Mucosa of stomach (tissue), 1 donor: ENCODE measurements at regions not wholly inside any gene's neighbourhood (a gene's known extent, or its start where the extent isn't known, plus 50 kb on each side); places are given as distances from the start of the nearest gene placed in this dataset.
"Not testable (repeated sequence)": the region's sequence is repeated elsewhere in the genome, so short reads cannot be mapped to it uniquely, and the experiment has no call there.

ENCODE experiments used
- H3K27me3 ChIP-seq: one replicate; pipeline ENCODE4 v1.7.0; 2013; ENCODE audit warnings: mild to moderate bottlenecking, low read length; ENCODE audit not compliant: control insufficient read depth, insufficient read depth
- H3K36me3 ChIP-seq: one replicate; pipeline ENCODE4 v1.7.0; 2013; ENCODE audit warnings: low read length; ENCODE audit not compliant: control insufficient read depth, insufficient read depth
- H3K4me1 ChIP-seq: one replicate; pipeline ENCODE4 v1.7.0; 2013; ENCODE audit warnings: mild to moderate bottlenecking, low read length; ENCODE audit not compliant: control insufficient read depth, insufficient read depth
- H3K4me3 ChIP-seq: one replicate; pipeline ENCODE4 v1.7.0; 2013; ENCODE audit warnings: low read length
- H3K9ac ChIP-seq: one replicate; pipeline ENCODE4 v1.7.0; 2013; ENCODE audit warnings: mild to moderate bottlenecking, low read length, moderate library complexity
- H3K9me3 ChIP-seq: one replicate; pipeline ENCODE4 v1.7.0; 2013; ENCODE audit warnings: mild to moderate bottlenecking, low read length, moderate library complexity; ENCODE audit not compliant: control insufficient read depth
- donor health status: Pancreatic carcinoma.

DNA sequence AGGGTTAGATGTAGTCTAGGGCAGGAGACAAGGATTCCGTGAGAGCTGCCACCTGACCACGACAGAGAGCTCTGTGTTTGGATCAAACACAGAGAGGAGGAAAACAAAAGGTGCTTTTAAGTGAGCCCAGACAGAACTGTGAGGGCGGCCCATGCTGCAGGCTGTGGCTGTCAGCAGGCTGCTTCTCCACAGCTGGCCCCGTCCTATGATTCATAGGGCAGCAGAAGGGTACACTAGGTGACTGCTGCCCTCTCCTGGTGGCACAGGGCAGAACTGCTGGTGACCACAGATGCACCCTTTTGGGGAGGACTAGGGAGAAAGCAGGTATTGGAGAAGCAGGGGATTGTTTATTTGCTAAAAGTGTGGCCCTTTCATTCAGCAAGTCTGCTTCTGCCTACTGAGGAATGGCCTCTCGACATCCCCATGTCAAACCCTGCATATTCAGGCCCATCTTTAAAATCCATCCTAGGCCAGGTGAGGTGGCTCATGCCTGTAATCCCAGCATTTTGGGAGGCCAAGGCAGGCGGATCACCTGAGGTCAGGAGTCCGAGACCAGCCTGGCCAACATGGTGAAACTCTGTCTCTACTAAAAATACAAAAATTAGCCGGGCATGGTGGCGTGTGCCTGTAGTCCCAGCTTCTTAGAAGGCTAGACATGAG lies 234.4 kb upstream of the FRG2C start:
- H3K9ac ChIP-seq, H3K4me3 ChIP-seq, H3K36me3 ChIP-seq, H3K4me1 ChIP-seq, H3K9me3 ChIP-seq, H3K27me3 ChIP-seq: not testable (repeated sequence)

DNA sequence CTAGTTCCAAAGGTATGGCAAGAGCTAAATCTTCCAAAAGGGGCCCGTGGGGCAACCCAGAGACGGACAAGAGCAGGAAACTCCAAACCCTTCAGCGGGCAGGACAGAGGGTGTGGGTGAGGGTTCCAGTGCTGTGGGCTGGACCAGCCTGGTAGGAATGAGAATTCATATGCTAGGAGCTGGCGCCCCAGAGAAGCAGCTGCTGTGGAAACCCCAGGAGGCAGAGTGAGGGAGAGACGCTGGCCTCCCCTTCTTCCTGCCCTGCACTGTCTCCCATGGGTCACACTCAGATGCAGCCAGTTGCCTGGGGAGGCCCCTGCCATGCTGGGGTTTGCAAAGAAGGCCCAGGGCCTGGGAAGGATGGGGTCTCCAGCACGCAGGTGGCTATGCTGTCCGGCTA lies 233.7 kb upstream of the FRG2C start:
- H3K27me3 ChIP-seq, H3K9ac ChIP-seq, H3K4me3 ChIP-seq, H3K4me1 ChIP-seq, H3K36me3 ChIP-seq, H3K9me3 ChIP-seq: not testable (repeated sequence)

DNA sequence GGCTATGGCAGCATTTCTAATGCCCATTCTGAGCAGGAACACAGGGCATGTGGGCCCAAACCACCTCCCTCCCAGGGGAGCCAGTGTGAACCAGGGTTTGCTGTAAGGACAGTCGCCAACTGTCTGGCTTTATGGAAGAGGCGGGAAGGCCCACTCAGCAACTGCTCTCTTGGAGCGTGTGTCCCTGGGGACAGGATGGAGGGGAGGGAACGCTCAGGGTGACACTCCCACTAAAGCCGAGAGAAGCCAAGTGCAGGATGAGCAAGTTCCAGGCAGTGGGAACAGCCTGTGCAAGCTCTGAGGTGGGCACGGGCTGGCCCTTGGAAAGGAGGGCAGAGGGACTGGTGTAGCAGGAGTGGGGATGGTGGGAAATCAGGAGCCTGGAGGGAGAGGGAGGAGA lies 233.0 kb upstream of the FRG2C start:
- not testable (repeated sequence) for H3K27me3 ChIP-seq, H3K9ac ChIP-seq, H3K36me3 ChIP-seq, H3K4me1 ChIP-seq, H3K4me3 ChIP-seq, H3K9me3 ChIP-seq

DNA sequence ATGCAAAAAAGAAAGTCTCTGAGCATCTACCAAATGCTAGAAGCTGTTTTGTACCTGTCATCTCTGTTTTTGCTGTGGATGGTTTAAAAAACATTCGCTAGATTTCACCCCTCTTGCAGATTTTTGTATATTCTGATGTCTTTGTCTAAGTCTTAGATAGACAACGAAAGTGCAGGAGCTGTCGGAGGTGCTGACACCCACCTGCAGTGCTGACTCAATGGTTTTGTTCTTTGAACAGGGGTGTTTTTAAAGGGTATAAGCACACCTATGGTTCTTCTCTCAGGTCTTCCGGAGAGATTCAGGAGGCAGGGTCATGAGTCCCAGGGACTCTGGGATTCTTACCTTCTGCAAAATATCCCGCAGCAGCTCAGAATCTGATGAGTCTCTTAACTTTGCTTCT lies 231.7 kb upstream of the FRG2C start:
- not testable (repeated sequence) for H3K4me1 ChIP-seq, H3K9ac ChIP-seq, H3K27me3 ChIP-seq, H3K4me3 ChIP-seq, H3K36me3 ChIP-seq, H3K9me3 ChIP-seq

DNA sequence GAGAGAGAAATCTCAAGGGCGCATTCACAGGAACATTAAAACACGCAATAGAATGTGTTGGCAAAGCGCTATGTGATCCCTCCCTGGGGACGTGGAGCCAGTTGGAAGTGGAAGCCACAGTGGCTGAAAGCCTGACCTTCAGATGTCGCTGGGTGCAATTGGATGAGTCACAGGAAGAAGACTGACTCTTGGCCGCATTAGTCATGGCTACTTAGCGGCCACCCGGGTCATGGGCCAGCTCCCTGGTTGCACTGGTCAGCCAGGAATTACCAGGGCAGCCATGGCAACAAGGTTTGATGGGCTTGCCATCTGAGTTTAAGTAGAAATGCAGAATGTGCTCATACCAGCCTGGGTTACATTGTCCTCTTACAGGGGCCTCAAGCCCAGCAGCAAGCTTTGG lies 231.2 kb upstream of the FRG2C start:
- H3K4me1 ChIP-seq, H3K36me3 ChIP-seq, H3K4me3 ChIP-seq, H3K27me3 ChIP-seq, H3K9me3 ChIP-seq, H3K9ac ChIP-seq: not testable (repeated sequence)

DNA sequence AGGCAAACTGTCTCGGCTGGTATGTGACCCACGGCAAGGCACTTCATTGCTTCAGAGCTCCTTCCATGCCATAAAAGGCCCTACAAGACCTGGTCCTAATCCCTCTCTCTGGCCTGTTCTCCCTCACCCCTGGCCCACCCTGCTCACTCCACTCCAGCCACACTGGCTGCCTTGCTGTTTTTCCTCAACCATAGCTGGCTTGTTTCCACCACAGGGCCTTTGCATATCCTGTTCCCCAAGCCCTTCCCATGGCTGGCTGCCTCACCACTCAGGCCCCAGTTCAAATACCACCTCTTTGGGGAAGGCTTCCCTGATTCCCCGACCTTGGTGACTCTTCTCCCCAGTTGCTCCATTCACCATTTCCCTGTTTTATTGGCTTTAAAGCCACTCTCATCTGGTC lies 230.8 kb upstream of the FRG2C start:
- not testable (repeated sequence) for H3K9me3 ChIP-seq, H3K9ac ChIP-seq, H3K4me3 ChIP-seq, H3K36me3 ChIP-seq, H3K27me3 ChIP-seq, H3K4me1 ChIP-seq

DNA sequence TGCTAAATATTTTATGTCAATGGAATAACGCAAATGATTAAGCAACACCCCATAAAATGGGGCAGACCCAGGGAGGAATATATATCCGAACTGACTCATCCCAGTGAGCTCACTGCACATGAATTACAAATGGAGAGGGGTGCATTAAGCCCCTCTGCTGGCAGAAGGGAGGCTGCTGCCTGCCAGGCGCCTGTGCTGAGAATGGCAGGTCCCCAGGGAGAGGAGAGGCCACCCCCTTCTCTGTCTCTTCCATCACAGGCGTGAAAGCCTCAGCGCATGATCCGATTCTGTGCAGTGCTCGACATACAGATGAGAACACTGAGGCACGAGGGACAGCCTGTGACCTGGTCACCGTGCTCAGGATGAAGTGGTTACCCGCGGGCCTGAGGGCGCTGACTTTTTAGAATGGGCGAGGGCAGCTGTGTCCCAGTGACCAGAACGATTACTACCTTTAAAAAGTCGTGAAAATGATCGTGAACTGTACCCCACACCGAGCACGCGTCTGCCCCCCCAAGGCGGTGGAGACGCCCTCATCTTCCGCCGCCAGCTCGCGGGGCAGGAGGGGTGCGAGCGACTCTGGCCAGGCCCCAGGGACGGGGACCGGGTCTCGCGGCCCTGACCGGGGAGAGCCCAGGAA lies 229.7 kb upstream of the FRG2C start:
- not testable (repeated sequence) for H3K4me3 ChIP-seq, H3K36me3 ChIP-seq, H3K4me1 ChIP-seq, H3K27me3 ChIP-seq, H3K9me3 ChIP-seq
- H3K9ac ChIP-seq, result peak overlapping the region; percentile 65

DNA sequence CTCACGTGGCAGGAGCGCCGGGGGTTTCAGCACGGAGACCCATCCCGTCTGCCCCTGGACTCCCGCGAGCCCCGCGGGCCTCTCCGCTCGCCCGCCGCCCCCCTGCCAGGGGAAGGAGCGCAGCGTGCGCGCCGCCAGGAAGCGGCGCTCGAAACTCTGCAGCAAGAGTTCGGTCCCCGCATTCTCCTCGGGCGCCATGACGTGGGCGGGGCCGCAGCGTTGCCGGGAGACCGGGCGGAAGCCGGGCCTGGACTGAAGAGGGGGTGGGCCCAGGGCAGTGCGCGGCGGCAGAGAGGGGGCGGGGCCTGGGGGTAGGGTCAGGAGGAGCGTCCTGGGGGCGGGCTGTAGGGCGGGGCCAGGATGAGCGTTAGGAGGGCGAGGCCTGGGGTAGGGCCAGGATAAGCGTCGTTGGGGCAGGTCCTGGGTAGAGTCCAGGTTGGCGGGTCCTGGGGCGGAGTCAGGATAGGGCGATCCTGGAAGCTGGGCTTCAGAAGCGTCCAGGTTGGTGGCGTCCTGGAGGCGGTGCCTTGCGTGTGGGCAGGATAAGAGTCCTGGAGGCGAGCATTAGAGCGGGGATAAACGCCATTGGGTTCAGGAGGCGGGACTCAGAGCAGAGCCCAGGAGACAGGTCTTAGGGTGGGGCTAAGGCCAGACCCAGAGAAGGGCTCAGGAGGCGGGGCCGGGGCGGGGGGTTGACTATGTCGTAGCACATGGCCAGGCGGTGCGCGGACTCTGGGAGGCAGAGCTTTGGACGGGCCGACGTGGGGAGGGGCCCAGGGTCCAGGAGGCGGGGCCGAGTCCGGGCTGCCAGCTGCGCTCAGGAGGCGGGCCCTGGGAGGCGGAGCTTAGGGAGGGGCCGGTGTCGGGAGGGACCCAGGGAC lies 229.0 kb upstream of the FRG2C start:
- H3K4me1 ChIP-seq, H3K9me3 ChIP-seq, H3K27me3 ChIP-seq, H3K36me3 ChIP-seq, H3K4me3 ChIP-seq: not testable (repeated sequence)
- H3K9ac ChIP-seq, result peak overlapping the region; percentile 65

DNA sequence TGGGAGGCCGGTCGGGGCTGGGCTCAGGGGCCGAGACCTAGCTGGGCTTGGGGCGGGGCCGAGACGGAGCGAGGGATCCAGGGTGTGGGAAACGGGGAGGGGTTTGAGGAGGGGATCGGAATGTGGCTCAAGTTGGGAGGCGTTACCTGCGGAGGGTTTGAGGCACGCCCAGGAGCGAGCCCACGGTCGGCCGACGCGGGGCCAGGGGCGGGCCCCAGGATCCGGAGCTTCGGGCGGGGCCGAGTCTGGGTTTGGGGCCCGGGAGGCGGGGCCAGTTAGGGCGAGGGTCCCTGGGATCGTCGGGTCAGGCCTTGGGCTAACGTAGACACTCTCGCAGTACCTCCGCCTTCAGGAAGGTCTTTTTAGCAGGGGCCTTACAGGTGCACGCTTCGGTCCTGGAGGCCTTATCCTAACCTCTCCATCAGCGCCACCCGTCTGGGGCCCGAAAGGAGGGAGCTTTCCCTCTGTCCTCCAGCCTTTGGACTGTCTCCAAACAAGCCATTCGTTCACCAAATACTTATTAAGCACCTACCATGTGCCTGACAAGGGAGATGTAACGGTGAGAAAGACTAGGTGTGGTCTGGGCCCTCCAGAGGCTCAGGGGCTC lies 228.2 kb upstream of the FRG2C start:
- not testable (repeated sequence) for H3K9me3 ChIP-seq, H3K27me3 ChIP-seq
- H3K9ac ChIP-seq, result peak overlapping the region; percentile 65

DNA sequence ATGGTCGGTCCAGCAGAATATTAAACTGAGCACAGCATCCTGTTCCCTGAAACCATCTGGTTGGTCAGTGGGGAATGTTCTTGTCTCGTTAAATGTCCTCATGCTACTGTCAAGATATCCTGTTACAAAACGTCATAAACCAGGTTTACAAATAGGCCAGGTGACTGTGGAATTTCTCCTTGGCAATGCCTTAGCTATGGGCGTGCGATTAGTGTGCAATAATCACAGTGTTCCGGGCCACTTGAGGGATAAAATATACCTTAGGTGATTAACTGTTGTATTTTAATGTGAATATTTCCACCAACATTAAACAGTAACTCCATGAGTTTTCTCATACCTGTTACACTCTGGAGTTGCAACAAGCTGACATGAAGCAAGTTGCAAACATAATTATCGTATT lies 223.1 kb upstream of the FRG2C start:
- not testable (repeated sequence) for H3K27me3 ChIP-seq, H3K4me3 ChIP-seq, H3K36me3 ChIP-seq, H3K4me1 ChIP-seq, H3K9me3 ChIP-seq, H3K9ac ChIP-seq

More for the DNA sequence above, 228.2 kb upstream of the FRG2C start:
- not testable (repeated sequence) for H3K4me1 ChIP-seq, H3K36me3 ChIP-seq, H3K4me3 ChIP-seq

DNA sequence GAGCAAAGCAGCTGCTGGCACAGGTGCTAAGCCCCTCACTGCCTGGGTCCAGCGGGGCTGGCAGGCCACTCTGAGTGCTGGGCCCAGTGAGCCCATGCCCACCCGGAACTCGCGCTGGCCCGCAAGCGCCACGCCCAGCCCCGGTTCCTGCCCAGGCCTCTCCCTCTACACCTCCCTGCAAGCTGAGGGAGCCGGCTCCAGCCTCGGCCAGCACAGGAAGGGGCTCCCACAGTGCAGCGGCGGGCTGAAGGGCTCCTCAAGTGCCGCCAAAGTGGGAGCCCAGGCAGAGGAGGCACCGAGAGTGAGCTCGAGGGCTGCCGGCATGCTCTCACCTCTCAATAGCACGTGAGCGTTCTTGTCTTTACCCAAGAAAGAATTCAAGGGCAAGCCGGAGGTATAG lies 219.5 kb upstream of the FRG2C start:
- H3K9ac ChIP-seq, H3K4me1 ChIP-seq, H3K4me3 ChIP-seq, H3K9me3 ChIP-seq, H3K27me3 ChIP-seq, H3K36me3 ChIP-seq: not testable (repeated sequence)

DNA sequence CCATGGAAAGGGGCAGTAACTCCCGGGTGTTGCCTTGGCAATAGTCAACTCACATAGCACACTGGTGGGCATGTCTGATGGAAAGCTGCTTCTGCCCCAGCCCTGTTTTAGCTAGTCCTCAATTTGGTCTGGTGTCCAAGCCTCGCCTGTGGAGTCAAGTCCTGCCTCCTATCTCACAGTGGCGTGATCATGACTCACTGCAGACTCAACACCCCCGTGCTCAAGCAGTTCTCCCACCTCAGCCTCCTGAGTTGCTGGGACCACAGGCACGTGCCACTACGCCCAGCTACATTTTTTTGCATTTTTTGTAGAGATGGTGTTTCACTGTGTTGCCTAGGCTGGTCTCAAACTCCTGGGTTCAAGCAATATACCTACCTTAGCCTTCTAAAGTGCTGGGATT lies 218.9 kb upstream of the FRG2C start:
- H3K4me3 ChIP-seq, H3K9me3 ChIP-seq, H3K9ac ChIP-seq, H3K4me1 ChIP-seq, H3K36me3 ChIP-seq, H3K27me3 ChIP-seq: not testable (repeated sequence)
